K562 (cell line): ENCODE measurements at regions not wholly inside any gene's neighbourhood (a gene's known extent, or its start where the extent isn't known, plus 50 kb on each side); places are given as distances from the start of the nearest gene placed in this dataset.

ENCODE experiments used
- ATAC-seq: fragments of 200-7000 bp; cut with Tn5 transposase; 3 replicates; pipeline ENCODE4 v1.9.1; 2020; ENCODE audit warnings: moderate library complexity
- BruUV-seq: library from RNA; stranded (reverse); fragments of 400-500 nt; replicated peaks from 2 replicates; lab custom pipeline; 2021; lab: Mats Ljungman, UMichigan
- CTCF ChIA-PET: fragments of 300-600 bp; formaldehyde crosslinking; extraction: SDS; loops from one replicate; lab custom pipeline; 2021; ENCODE audit warnings: low intra/inter-chr PET ratio; lab: Yijun Ruan, JAX
- POLR2A ChIA-PET: fragments of 300-600, 350-650 bp; sonication (Branson Sonifier 250); formaldehyde crosslinking; extraction: SDS; loops from one replicate; lab custom pipeline; 2021; ENCODE audit warnings: antibody characterized with exemption, inconsistent platforms; lab: Yijun Ruan, JAX
- DNase-seq, 4 experiments: peaks; one replicate each; pipeline versions ENCODE4 v3.0.0 to v3.0.0-alpha.2; 2011 to 2018; ENCODE audit warnings: low spot score in 3 of 4, mixed read lengths in 3 of 4; ENCODE audit errors: extremely low read depth in 1 of 4
- FAIRE-seq: peaks from 2 replicates; lab custom pipeline; 2011; peaks lifted over from hg19 to GRCh38; lab: Jason Lieb, UNC
- H2AFZ ChIP-seq: 2 replicates; pipeline ENCODE4 v1.6.0; 2011; ENCODE audit warnings: low read depth, low read length, control low read depth, inconsistent platforms
- H3K27ac ChIP-seq: fragments of 200-600 bp; 3 replicates; pipeline ENCODE4 v1.8.0; 2011; ENCODE audit warnings: low read depth, mild to moderate bottlenecking, control low read depth, inconsistent platforms, low read length, moderate library complexity, mixed read lengths; ENCODE audit errors: extremely low read depth
- H3K27me3 ChIP-seq, 2 experiments: fragments of 300-600 bp in 1 of 2; 2 replicates in 1 of 2; 3 replicates in 1 of 2; pipeline versions ENCODE4 v1.6.0 to v1.8.0; 2011; ENCODE audit warnings: inconsistent platforms in 2 of 2, low read length in 2 of 2, mild to moderate bottlenecking in 1 of 2, mixed read lengths in 1 of 2, moderate library complexity in 1 of 2; ENCODE audit not compliant: control insufficient read depth in 2 of 2, insufficient read depth in 2 of 2
- H3K36me3 ChIP-seq: fragments of 300-600 bp; 3 replicates; pipeline ENCODE4 v1.8.0; 2011; ENCODE audit warnings: mild to moderate bottlenecking, low read length, inconsistent platforms; ENCODE audit not compliant: control insufficient read depth, insufficient read depth
- H3K4me1 ChIP-seq, 2 experiments: fragments of 200-600 bp in 1 of 2; replicated peaks in 1 of 2; 2 replicates in 1 of 2; 3 replicates in 1 of 2; pipeline versions ENCODE4 v1.5.1 to v1.8.0; 2011; ENCODE audit warnings: inconsistent platforms in 2 of 2, low read length in 2 of 2, mild to moderate bottlenecking in 1 of 2, mixed read lengths in 1 of 2, moderate library complexity in 1 of 2; ENCODE audit not compliant: control insufficient read depth in 2 of 2, insufficient read depth in 2 of 2
- H3K4me2 ChIP-seq: 2 replicates; pipeline ENCODE4 v1.6.1; 2011; ENCODE audit warnings: low read length, control low read depth, inconsistent platforms, mixed read lengths; ENCODE audit not compliant: insufficient read depth
- H3K4me3 ChIP-seq: fragments of 200-600 bp; sonication (generic), shearing (Covaris generic); 2 replicates; pipeline ENCODE4 v1.5.1; 2016; ENCODE audit warnings: control low read depth, inconsistent platforms
- H3K79me2 ChIP-seq: fragments of 200-600 bp; 3 replicates; pipeline ENCODE4 v1.8.0; 2011; ENCODE audit warnings: low read length, inconsistent platforms; ENCODE audit not compliant: control insufficient read depth, insufficient read depth
- H3K9ac ChIP-seq, 2 experiments: 2 replicates each; pipeline versions ENCODE4 v1.6.0 to v1.6.1; 2011; ENCODE audit warnings: low read depth in 2 of 2, low read length in 2 of 2, control low read depth in 1 of 2, inconsistent platforms in 1 of 2, mild to moderate bottlenecking in 1 of 2, mixed read lengths in 1 of 2; ENCODE audit not compliant: insufficient read depth in 1 of 2
- H3K9me1 ChIP-seq: one replicate; pipeline ENCODE4 v1.6.0; 2011; ENCODE audit warnings: inconsistent platforms, mild to moderate bottlenecking, low read length, moderate library complexity; ENCODE audit not compliant: control insufficient read depth, insufficient read depth
- H3K9me3 ChIP-seq: replicated peaks from 2 replicates; pipeline ENCODE4 v1.5.1; 2011; ENCODE audit warnings: low read depth, low read length, inconsistent platforms; ENCODE audit not compliant: control insufficient read depth, insufficient read depth
- H4K20me1 ChIP-seq: replicated peaks from 2 replicates; pipeline ENCODE4 v1.6.1; 2011; ENCODE audit warnings: low read length, inconsistent platforms, mixed read lengths; ENCODE audit not compliant: control insufficient read depth, insufficient read depth
- E2F1 ChIP-seq: sonication (generic); formaldehyde crosslinking; IDR thresholded peaks from 2 replicates; pipeline ENCODE4 v1.8.1; 2023; ENCODE audit warnings: mild to moderate bottlenecking, missing genetic modification reagents, moderate library complexity
- ELF2 ChIP-seq: fragments of 250-450 bp; sonication (Bioruptor Pico); IDR thresholded peaks from 2 replicates; pipeline ENCODE4 v1.5.0; 2021; ENCODE audit warnings: mild to moderate bottlenecking
- ETV6 ChIP-seq, 3 experiments: fragments of 150-350 bp in 1 of 3; sonication (generic) in 1 of 3; formaldehyde crosslinking in 1 of 3; IDR thresholded peaks; 2 replicates each; pipeline versions ENCODE4 v1.6.1 to v1.8.0; 2014 to 2022; ENCODE audit warnings: borderline replicate concordance in 2 of 3, low read depth in 2 of 3, antibody characterized with exemption in 1 of 3, low read length in 1 of 3, mild to moderate bottlenecking in 1 of 3, missing genetic modification reagents in 1 of 3
- GTF2E2 ChIP-seq: fragments of 200-800 bp; sonication (Bioruptor generic); IDR thresholded peaks from 2 replicates; pipeline ENCODE4 v1.6.1; 2016; ENCODE audit warnings: missing genetic modification characterization, missing compliant biosample characterization
- TOE1 ChIP-seq, 2 experiments: fragments of 450-650 bp in 1 of 2; sonication (generic) in 1 of 2; formaldehyde crosslinking in 1 of 2; IDR thresholded peaks; 2 replicates each; pipeline versions ENCODE4 v1.7.1 to v1.8.0; 2016 to 2022; ENCODE audit warnings: borderline replicate concordance in 2 of 2, mild to moderate bottlenecking in 2 of 2, antibody characterized with exemption in 1 of 2, inconsistent platforms in 1 of 2, low read depth in 1 of 2, missing genetic modification reagents in 1 of 2, moderate library complexity in 1 of 2
- XRCC3 ChIP-seq: fragments of 450-650 bp; IDR thresholded peaks from 2 replicates; pipeline ENCODE4 v1.6.1; 2017; ENCODE audit warnings: mild to moderate bottlenecking, moderate library complexity
- ZC3H4 ChIP-seq: sonication (generic); formaldehyde crosslinking; IDR thresholded peaks from 2 replicates; pipeline ENCODE4 v1.9.0; 2021; ENCODE audit warnings: missing genetic modification reagents, borderline replicate concordance
- WGBS: fragments of 100-300 bp; shearing (Covaris generic); methylation state at CpG from one replicate; pipeline ENCODE4 v1.1.6; 2016; ENCODE audit warnings: low coverage, mixed read lengths; ENCODE audit not compliant: insufficient coverage; ENCODE audit errors: missing lambda C conversion rate; 5-methylcytosine and 5-hydroxymethylcytosine counted together
- in situ Hi-C: fragments of 300-500 bp; cut with MboI; formaldehyde crosslinking; loops from 4 replicates; pipeline ENCODE4 v1.15.0; 2018; ENCODE audit warnings: inconsistent platforms, mixed read lengths
- intact Hi-C: fragments of 100-400 bp; cut with micrococcal nuclease; formaldehyde crosslinking; loops from 2 replicates; pipeline ENCODE4 v1.14.2; 2022
- TF ChIP-seq, protein P1 (sequence below): fragments of 250-450 bp; sonication (Bioruptor Pico); IDR thresholded peaks from 2 replicates; pipeline ENCODE4 v1.5.0; 2020; ENCODE audit warnings: mild to moderate bottlenecking
- TF ChIP-seq, protein P2 (sequence below): fragments of 450-650 bp; IDR thresholded peaks from 2 replicates; pipeline ENCODE4 v1.6.1; 2018; ENCODE audit not compliant: partially characterized antibody

DNA sequence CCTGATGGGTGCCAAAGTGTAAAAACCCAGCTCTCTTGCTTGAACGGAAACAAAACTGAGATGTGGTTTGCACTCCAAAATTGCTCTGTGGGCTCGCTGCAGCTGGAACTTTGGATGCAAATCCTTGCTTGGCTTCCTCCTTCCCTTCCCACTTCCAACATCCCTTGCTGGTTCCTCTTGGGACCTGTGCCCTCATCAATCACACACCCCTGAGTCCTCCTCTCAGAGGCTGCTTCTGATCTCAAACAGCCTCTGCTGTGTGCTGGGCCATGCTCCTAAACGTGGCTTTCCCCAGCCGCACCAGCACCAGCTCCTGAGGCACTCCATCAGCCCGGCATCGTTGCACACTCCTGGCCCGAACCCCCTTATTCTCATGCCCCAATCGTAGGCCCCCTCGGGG is 124.3 kb upstream of the RAB4A start:
- Histone ChIP-seq H3K9ac (no peak overlapping the region), H3K9me3 (no peaks in the 10 kb centered on the region), H3K4me3 (no peak overlapping the region), H2AFZ (no peak overlapping the region), H3K27ac (no peak overlapping the region), H3K79me2 (no peaks in the 10 kb centered on the region), H3K27me3 (peaks cover 19 to 55% of the 10 kb centered on the region in 2 experiments; a peak in 4 of 5 replicates), H3K9me1 (no peaks in the 10 kb centered on the region), H4K20me1 (peaks cover 19% of the 10 kb centered on the region), H3K4me2 (no peak overlapping the region), H3K36me3 (no peaks in the 10 kb centered on the region), H3K4me1 (peaks cover 17 to 18% of the 10 kb centered on the region in 2 experiments; a peak in 4 of 5 replicates)
- FAIRE-seq (no peak), ATAC-seq (no peak), DNase-seq (no peak)
- in situ Hi-C loops (no loop called here), intact Hi-C loops (no loop called here)
- ChIA-PET CTCF (no interaction called here), POLR2A (interaction anchor here (0.6 to 1.3 kb wide), 3 partner anchors 11 to 17 kb away, joined by 3 read pairs; no protein-coding TSS in a partner anchor)
- no TSS peak for BruUV-seq
- TF ChIP-seq GTF2E2 (tag) (no peak), ZC3H4 (CRISPR knock-in tag) (no peak), ELF2 (CRISPR knock-in tag) (no peak), E2F1 (no peak), TOE1 (IDR thresholded peaks at IDR 0.05; ENCODE audit: borderline replicate concordance) (no peak), TOE1 (CRISPR knock-in tag; IDR thresholded peaks at IDR 0.05; ENCODE audit: borderline replicate concordance, low read depth) (no peak), ETV6 (IDR thresholded peaks at IDR 0.05; ENCODE audit: borderline replicate concordance in 1 of 2, low read depth in 2 of 2, low read length in 1 of 2) (no peak), ETV6 (CRISPR knock-in tag; IDR thresholded peaks at IDR 0.05; ENCODE audit: borderline replicate concordance) (no peak), XRCC3 (no peak)
- TF ChIP-seq, protein P1, sequence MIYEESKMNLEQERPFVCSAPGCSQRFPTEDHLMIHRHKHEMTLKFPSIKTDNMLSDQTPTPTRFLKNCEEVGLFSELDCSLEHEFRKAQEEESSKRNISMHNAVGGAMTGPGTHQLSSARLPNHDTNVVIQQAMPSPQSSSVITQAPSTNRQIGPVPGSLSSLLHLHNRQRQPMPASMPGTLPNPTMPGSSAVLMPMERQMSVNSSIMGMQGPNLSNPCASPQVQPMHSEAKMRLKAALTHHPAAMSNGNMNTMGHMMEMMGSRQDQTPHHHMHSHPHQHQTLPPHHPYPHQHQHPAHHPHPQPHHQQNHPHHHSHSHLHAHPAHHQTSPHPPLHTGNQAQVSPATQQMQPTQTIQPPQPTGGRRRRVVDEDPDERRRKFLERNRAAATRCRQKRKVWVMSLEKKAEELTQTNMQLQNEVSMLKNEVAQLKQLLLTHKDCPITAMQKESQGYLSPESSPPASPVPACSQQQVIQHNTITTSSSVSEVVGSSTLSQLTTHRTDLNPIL (CRISPR knock-in tag), result no peak
- TF ChIP-seq, protein P2, sequence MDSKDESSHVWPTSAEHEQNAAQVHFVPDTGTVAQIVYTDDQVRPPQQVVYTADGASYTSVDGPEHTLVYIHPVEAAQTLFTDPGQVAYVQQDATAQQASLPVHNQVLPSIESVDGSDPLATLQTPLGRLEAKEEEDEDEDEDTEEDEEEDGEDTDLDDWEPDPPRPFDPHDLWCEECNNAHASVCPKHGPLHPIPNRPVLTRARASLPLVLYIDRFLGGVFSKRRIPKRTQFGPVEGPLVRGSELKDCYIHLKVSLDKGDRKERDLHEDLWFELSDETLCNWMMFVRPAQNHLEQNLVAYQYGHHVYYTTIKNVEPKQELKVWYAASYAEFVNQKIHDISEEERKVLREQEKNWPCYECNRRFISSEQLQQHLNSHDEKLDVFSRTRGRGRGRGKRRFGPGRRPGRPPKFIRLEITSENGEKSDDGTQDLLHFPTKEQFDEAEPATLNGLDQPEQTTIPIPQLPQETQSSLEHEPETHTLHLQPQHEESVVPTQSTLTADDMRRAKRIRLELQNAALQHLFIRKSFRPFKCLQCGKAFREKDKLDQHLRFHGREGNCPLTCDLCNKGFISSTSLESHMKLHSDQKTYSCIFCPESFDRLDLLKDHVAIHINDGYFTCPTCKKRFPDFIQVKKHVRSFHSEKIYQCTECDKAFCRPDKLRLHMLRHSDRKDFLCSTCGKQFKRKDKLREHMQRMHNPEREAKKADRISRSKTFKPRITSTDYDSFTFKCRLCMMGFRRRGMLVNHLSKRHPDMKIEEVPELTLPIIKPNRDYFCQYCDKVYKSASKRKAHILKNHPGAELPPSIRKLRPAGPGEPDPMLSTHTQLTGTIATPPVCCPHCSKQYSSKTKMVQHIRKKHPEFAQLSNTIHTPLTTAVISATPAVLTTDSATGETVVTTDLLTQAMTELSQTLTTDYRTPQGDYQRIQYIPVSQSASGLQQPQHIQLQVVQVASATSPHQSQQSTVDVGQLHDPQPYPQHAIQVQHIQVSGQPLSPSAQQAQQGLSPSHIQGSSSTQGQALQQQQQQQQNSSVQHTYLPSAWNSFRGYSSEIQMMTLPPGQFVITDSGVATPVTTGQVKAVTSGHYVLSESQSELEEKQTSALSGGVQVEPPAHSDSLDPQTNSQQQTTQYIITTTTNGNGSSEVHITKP, result no peak
- WGBS, result 1% methylated on average over 9 of the region's 9 CpGs
